ENCODE measurements at regions not wholly inside any gene's neighbourhood (a gene's known extent, or its start where the extent isn't known, plus 50 kb on each side); places are given as distances from the start of the nearest gene placed in this dataset.

DNA sequence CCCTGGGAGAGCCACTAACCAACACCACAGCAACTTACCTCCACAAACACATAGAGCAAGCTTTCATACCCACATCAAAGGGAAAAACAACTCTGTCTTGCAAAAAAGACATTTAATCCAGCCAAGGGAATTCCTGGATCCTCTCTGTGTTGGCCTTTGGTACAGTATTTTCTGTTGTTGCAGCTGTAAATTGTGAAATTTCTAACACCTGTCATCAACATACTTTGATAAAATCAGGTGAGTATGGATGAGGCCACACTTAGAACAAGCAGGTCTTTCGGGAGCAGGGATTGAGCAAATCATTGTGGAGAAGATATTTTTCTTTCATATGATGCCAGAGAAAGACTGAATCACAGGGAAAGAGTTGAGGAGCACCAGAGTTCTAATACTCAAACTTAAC, 89.3 kb downstream of the SPTSSA start:
- Histone ChIP-seq H3K27me3 (no peaks in the 10 kb centered on the region), H3K27ac (no peak overlapping the region), H3K4me3 (ENCODE audit: low read depth in 1 of 2, low read length in 1 of 2) (no peak overlapping the region), H3K9me3 (no peaks in the 10 kb centered on the region), H3K4me1 (ENCODE audit: control insufficient read depth in 1 of 2, insufficient read depth in 1 of 2, low read depth in 1 of 2, low read length in 1 of 2) (peaks cover 27 to 30% of the 10 kb centered on the region in 2 experiments), H3K36me3 (no peaks in the 10 kb centered on the region)
- TF ChIP-seq, protein P1, sequence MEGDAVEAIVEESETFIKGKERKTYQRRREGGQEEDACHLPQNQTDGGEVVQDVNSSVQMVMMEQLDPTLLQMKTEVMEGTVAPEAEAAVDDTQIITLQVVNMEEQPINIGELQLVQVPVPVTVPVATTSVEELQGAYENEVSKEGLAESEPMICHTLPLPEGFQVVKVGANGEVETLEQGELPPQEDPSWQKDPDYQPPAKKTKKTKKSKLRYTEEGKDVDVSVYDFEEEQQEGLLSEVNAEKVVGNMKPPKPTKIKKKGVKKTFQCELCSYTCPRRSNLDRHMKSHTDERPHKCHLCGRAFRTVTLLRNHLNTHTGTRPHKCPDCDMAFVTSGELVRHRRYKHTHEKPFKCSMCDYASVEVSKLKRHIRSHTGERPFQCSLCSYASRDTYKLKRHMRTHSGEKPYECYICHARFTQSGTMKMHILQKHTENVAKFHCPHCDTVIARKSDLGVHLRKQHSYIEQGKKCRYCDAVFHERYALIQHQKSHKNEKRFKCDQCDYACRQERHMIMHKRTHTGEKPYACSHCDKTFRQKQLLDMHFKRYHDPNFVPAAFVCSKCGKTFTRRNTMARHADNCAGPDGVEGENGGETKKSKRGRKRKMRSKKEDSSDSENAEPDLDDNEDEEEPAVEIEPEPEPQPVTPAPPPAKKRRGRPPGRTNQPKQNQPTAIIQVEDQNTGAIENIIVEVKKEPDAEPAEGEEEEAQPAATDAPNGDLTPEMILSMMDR (IDR thresholded peaks at IDR 0.05): no peak

DNA sequence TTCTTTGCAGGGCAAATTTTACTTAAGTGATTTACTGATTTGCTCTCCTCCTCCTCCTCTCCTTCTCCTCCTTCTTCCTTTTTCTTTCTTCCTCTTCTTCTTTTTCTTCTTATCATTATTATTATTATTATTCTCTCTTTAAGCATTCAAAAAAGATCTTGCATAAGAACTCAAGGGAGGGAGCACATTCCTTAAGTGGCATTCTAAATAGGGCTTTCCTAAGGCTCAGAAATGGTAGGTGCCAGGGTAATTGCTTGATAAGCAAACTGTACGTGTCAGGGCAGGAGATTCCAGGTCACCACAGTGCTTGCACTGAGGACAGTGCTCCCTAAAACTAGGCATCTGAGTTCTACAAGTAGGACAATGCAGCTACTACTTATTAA, 92.4 kb downstream of the SPTSSA start:
- Histone ChIP-seq H3K4me3 (ENCODE audit: low read depth in 1 of 2, low read length in 1 of 2) (no peak overlapping the region), H3K27ac (no peak overlapping the region), H3K9me3 (no peaks in the 10 kb centered on the region), H3K27me3 (no peaks in the 10 kb centered on the region), H3K4me1 (ENCODE audit: control insufficient read depth in 1 of 2, insufficient read depth in 1 of 2, low read depth in 1 of 2, low read length in 1 of 2) (peaks cover 27 to 30% of the 10 kb centered on the region in 2 experiments), H3K36me3 (no peaks in the 10 kb centered on the region)
- TF ChIP-seq, protein P1 (IDR thresholded peaks at IDR 0.05): no peak

DNA sequence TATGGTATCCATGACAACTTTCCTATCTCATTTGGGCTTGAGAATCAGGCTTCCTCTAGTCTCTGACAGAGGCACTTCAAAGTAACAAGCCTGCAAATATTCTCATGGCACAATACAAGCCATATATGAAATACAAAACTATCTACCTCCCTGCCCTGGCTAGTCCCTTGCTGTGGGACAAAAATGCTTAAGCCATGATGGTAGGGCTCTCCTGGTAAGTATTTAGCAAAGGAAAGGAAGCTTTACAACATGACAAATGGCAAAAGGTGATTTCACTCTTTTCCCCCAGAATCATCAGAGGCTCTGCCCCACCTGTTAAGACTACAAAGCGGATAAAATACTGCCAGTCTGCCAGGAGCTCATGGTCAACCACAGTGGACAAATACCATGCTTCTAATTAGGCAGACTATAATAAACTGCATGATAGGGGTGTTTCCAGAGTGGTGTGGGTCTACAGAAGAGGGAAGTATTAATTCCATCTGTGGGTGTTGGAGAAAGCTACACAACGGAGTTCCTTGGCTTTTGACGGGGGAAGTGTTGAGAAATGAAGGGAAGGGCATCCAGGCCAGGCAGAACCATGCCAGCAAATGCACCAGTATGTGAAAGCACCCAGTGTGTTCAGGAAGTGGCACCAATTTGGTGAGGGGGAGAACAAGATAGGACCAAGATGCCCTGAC, 92.9 kb downstream of the SPTSSA start:
- peaks cover 27 to 30% of the 10 kb centered on the region in 2 experiments for H3K4me1 ChIP-seq (ENCODE audit: control insufficient read depth in 1 of 2, insufficient read depth in 1 of 2, low read depth in 1 of 2, low read length in 1 of 2)
- no peaks in the 10 kb centered on the region for H3K27me3 ChIP-seq
- TF ChIP-seq, protein P1 (IDR thresholded peaks at IDR 0.05): no peak
- H3K36me3 ChIP-seq: no peaks in the 10 kb centered on the region
- H3K4me3 ChIP-seq (ENCODE audit: low read depth in 1 of 2, low read length in 1 of 2): no peak overlapping the region
- H3K9me3 ChIP-seq: no peaks in the 10 kb centered on the region
- H3K27ac ChIP-seq: peak overlapping the region; percentile 50

DNA sequence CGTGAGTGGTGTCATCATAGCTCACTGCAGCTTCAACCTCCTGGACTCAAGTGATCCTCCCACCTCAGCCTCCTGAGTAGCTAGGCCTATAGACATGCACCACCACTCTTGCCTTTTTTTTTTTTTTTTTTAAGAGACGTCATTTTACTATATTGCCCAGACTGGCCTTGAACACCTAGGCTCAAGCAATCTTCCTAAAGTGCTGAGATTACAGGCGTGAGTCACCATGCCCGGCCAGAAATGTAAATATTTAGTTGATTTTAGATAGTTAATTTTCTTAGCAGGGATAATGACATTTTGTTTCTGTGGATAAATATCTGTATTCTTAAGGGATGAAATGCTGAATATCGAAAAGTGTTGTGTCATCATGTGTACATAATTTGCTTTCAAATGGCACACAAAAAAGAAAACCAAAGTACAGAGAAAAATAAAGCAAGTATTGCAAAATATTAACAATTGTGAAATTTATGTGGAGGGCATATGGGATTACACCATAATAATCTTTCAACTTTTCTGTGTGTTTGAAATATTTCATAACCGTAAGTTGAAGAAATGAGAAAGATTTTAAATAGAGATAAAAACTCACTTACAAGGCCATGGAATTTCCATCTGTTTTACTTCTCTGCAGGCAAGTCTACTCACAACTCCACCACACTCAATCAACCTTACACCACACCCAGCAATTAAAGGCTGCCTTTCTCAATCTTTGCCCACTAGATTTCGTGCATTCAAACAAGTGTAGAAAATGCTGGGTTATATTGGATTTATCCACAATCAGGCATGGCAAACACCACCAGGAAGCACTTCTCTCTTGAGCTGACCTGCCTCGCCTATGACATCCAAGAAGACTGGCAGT, 93.7 kb downstream of the SPTSSA start:
- peak overlapping the region; percentile 50 for H3K27ac ChIP-seq
- H3K4me1 ChIP-seq (ENCODE audit: control insufficient read depth in 1 of 2, insufficient read depth in 1 of 2, low read depth in 1 of 2, low read length in 1 of 2): peaks cover 27 to 34% of the 10 kb centered on the region in 2 experiments
- H3K4me3 ChIP-seq (ENCODE audit: low read depth in 1 of 2, low read length in 1 of 2): no peak overlapping the region
- TF ChIP-seq, protein P1 (IDR thresholded peaks at IDR 0.05): no peak
- H3K9me3 ChIP-seq: no peaks in the 10 kb centered on the region
- H3K27me3 ChIP-seq: no peaks in the 10 kb centered on the region
- H3K36me3 ChIP-seq: no peaks in the 10 kb centered on the region

DNA sequence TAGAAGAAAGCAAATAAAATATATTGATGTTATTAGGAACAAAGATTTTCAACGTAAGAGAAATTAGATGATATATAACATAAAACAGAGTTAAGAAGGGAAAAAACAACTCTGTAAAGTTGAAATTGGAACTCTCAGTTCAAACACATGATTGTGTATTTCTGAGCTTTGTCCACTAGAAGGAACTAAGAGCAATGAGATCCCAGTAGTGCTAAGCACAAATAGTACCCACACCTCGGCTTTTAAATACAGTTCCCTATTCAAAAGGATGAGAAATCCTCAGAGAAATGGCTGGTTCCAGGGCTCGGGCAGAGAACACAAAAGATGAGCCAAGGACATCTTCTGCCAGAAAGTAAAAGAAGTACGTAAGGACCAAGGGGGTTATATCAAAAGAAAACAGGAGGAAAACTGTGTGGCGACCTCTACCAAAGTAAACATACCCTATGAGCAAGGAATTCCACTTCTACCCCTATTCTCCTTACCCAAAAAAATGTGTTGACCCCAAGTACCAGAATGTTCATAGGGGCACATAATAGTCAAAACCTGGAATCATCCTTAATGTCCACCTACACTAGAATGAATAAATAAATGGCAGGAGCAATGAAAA, 96.6 kb downstream of the SPTSSA start:
- Histone ChIP-seq H3K27me3 (no peaks in the 10 kb centered on the region), H3K4me1 (ENCODE audit: control insufficient read depth in 1 of 2, insufficient read depth in 1 of 2, low read depth in 1 of 2, low read length in 1 of 2) (peaks cover 32 to 33% of the 10 kb centered on the region in 2 experiments), H3K27ac (no peak overlapping the region), H3K4me3 (ENCODE audit: low read depth in 1 of 2, low read length in 1 of 2) (no peak overlapping the region), H3K9me3 (no peaks in the 10 kb centered on the region), H3K36me3 (no peaks in the 10 kb centered on the region)
- TF ChIP-seq, protein P1 (IDR thresholded peaks at IDR 0.05): no peak
